ENCODE measurements at regions not wholly inside any gene's neighbourhood (a gene's known extent, or its start where the extent isn't known, plus 50 kb on each side); places are given as distances from the start of the nearest gene placed in this dataset.

GRCh38 chr11:127119356-127119755, 118.8 kb upstream of the KIRREL3 start:
- no peak for TF ChIP-seq EZH2phosphoT487 (IDR thresholded peaks at IDR 0.05; ENCODE audit: unreplicated experiment)
- TF ChIP-seq POLR2AphosphoS5 (IDR thresholded peaks at IDR 0.05; ENCODE audit: low read depth), result no peak
- TF ChIP-seq CTCF (conservative IDR thresholded peaks at IDR 0.05; ENCODE audit: low read depth in 2 of 2), result no peak
- no peak for TF ChIP-seq EZH2 (IDR thresholded peaks at IDR 0.05; ENCODE audit: low read depth, unreplicated experiment)
- TF ChIP-seq ZNF331 (CRISPR knock-in tag; IDR thresholded peaks at IDR 0.05; ENCODE audit: low read depth), result no peak
- no peak for TF ChIP-seq CREB1 (CRISPR knock-in tag; IDR thresholded peaks at IDR 0.05; ENCODE audit: low read depth)
- no peak for TF ChIP-seq REST (IDR thresholded peaks at IDR 0.05; ENCODE audit: unreplicated experiment)
- no peak for TF ChIP-seq STAT1 (IDR thresholded peaks at IDR 0.05; ENCODE audit: unreplicated experiment)
- TF ChIP-seq ZNF114 (CRISPR knock-in tag; IDR thresholded peaks at IDR 0.05), result no peak
- TF ChIP-seq JUNB (IDR thresholded peaks at IDR 0.05; ENCODE audit: unreplicated experiment), result no peak
- no peak for TF ChIP-seq NANOG (IDR thresholded peaks at IDR 0.05; ENCODE audit: borderline replicate concordance)

All from GM23338 (cell line).